ENCODE measurements at regions not wholly inside any gene's neighbourhood (a gene's known extent, or its start where the extent isn't known, plus 50 kb on each side); places are given as distances from the start of the nearest gene placed in this dataset.

- TF ChIP-seq CTCF (IDR thresholded peaks at IDR 0.05) (no peak), POLR2A (IDR thresholded peaks at IDR 0.05) (no peak)
- intact Hi-C loops (cut with DNase I): no loop called here
- Histone ChIP-seq H3K27me3 (replicated peaks; ENCODE audit: insufficient read depth) (no peaks in the 10 kb centered on the region), H3K36me3 (no peaks in the 10 kb centered on the region), H3K4me1 (replicated peaks) (no peaks in the 10 kb centered on the region), H3K27ac (no peak overlapping the region), H3K9me3 (no peaks in the 10 kb centered on the region), H3K4me3 (no peak overlapping the region)
- WGBS: 89% methylated on average over 4 of the region's 4 CpGs
- DNase-seq (ENCODE audit: low spot score): no peak
These were observed 182.4 kb upstream of the CDH9 start for GRCh38 chr5:27220752-27221151.

- no peak for DNase-seq (ENCODE audit: low spot score)
- no peak overlapping the region for H3K4me3 ChIP-seq
- WGBS: 94% methylated on average over 7 of the region's 7 CpGs
- no peaks in the 10 kb centered on the region for H3K9me3 ChIP-seq
- intact Hi-C loops (cut with DNase I): no loop called here
- H3K4me1 ChIP-seq (replicated peaks): no peaks in the 10 kb centered on the region
- H3K27me3 ChIP-seq (replicated peaks; ENCODE audit: insufficient read depth): no peaks in the 10 kb centered on the region
- TF ChIP-seq CTCF (IDR thresholded peaks at IDR 0.05) (no peak), POLR2AphosphoS5 (IDR thresholded peaks at IDR 0.05) (no peak), POLR2A (IDR thresholded peaks at IDR 0.05) (no peak)
- H3K27ac ChIP-seq: no peak overlapping the region
- no peaks in the 10 kb centered on the region for H3K36me3 ChIP-seq
These were observed 179.6 kb upstream of the CDH9 start for GRCh38 chr5:27217977-27218376.

- Histone ChIP-seq H3K27me3 (replicated peaks; ENCODE audit: insufficient read depth) (no peaks in the 10 kb centered on the region), H3K36me3 (no peaks in the 10 kb centered on the region), H3K4me1 (replicated peaks) (no peaks in the 10 kb centered on the region), H3K9me3 (no peaks in the 10 kb centered on the region), H3K4me3 (no peak overlapping the region), H3K27ac (no peak overlapping the region)
- TF ChIP-seq CTCF (IDR thresholded peaks at IDR 0.05) (no peak), POLR2A (IDR thresholded peaks at IDR 0.05) (no peak)
- WGBS: 89% methylated on average over 15 of the region's 15 CpGs
- DNase-seq (ENCODE audit: low spot score): no peak
- intact Hi-C loops (cut with DNase I): no loop called here
These were observed 179.0 kb upstream of the CDH9 start for GRCh38 chr5:27217155-27217956.

GRCh38 chr5:27216367-27216950, 178.1 kb upstream of the CDH9 start:
- 67% methylated on average over 3 of the region's 3 CpGs for WGBS
- Histone ChIP-seq H3K27me3 (replicated peaks; ENCODE audit: insufficient read depth) (no peaks in the 10 kb centered on the region), H3K4me3 (no peak overlapping the region), H3K36me3 (no peaks in the 10 kb centered on the region), H3K4me1 (replicated peaks) (no peaks in the 10 kb centered on the region), H3K27ac (no peak overlapping the region), H3K9me3 (no peaks in the 10 kb centered on the region)
- no peak for DNase-seq (ENCODE audit: low spot score)
- intact Hi-C loops (cut with DNase I): no loop called here
- TF ChIP-seq POLR2AphosphoS5 (IDR thresholded peaks at IDR 0.05) (no peak), POLR2A (IDR thresholded peaks at IDR 0.05) (no peak), CTCF (IDR thresholded peaks at IDR 0.05) (no peak)

GRCh38 chr5:27208051-27208450, 169.7 kb upstream of the CDH9 start:
- no peaks in the 10 kb centered on the region for H3K4me1 ChIP-seq (replicated peaks)
- H3K27me3 ChIP-seq (replicated peaks; ENCODE audit: insufficient read depth): no peaks in the 10 kb centered on the region
- H3K4me3 ChIP-seq: no peak overlapping the region
- H3K27ac ChIP-seq: no peak overlapping the region
- H3K36me3 ChIP-seq: no peaks in the 10 kb centered on the region
- intact Hi-C loops (cut with DNase I): no loop called here
- TF ChIP-seq CTCF (IDR thresholded peaks at IDR 0.05) (no peak), POLR2AphosphoS5 (IDR thresholded peaks at IDR 0.05) (no peak), POLR2A (IDR thresholded peaks at IDR 0.05) (no peak)
- H3K9me3 ChIP-seq: no peaks in the 10 kb centered on the region
- WGBS: 64% methylated on average over 2 of the region's 2 CpGs
- no peak for DNase-seq (ENCODE audit: low spot score)

Measured in prostate gland (tissue), 2 donors.